ENCODE measurements at regions not wholly inside any gene's neighbourhood (a gene's known extent, or its start where the extent isn't known, plus 50 kb on each side); places are given as distances from the start of the nearest gene placed in this dataset.

DNA sequence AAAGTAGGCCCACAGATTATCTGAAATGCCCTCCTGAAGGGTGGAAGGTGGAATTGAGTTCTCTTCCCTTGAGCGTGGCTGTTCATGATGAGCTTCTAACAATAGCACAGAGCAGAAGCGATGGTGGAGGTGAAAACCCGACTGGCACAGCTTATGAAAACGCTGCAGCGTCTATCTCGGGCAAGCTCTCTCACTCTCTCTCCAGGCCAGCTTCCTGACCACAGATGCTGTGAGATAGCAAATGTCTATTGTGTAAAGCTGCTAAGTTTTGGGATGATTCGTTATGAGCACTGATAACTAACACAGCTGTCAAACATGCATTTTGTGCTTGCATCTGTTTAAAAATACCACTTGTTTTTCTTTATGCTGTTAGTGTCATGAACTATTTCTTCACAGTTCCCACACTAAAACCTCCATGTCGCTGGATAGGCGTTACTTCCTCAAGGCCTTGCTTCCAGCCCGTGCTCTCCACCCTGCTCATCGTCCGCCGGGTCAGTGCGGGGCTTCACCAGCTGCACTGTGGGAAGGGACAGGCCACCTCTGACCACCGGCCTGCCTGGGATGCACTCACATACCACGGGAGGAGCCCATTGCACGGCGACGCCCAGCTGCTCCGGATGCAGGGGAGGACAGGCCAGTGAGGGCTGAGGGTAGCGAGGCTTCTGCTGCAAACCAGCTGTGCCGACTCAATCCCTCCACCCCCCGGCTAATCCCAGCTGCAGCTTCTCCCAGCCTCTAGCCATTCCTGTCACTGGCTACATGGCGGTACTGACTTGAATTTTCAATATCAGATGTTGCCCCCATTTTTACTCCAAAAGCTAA, 60.0 kb upstream of the OTOS start:
- TF ChIP-seq, protein P1, sequence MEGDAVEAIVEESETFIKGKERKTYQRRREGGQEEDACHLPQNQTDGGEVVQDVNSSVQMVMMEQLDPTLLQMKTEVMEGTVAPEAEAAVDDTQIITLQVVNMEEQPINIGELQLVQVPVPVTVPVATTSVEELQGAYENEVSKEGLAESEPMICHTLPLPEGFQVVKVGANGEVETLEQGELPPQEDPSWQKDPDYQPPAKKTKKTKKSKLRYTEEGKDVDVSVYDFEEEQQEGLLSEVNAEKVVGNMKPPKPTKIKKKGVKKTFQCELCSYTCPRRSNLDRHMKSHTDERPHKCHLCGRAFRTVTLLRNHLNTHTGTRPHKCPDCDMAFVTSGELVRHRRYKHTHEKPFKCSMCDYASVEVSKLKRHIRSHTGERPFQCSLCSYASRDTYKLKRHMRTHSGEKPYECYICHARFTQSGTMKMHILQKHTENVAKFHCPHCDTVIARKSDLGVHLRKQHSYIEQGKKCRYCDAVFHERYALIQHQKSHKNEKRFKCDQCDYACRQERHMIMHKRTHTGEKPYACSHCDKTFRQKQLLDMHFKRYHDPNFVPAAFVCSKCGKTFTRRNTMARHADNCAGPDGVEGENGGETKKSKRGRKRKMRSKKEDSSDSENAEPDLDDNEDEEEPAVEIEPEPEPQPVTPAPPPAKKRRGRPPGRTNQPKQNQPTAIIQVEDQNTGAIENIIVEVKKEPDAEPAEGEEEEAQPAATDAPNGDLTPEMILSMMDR (IDR thresholded peaks at IDR 0.05), result no peak
- no peak for TF ChIP-seq POLR2A (IDR thresholded peaks at IDR 0.05)

All from right lobe of liver (tissue), 4 donors.